K562 (cell line): ENCODE measurements at regions not wholly inside any gene's neighbourhood (a gene's known extent, or its start where the extent isn't known, plus 50 kb on each side); places are given as distances from the start of the nearest gene placed in this dataset.
A peak's percentile ranks its signal among the peaks of the same experiment; 100 is the strongest.

Source experiments
- CTCF ChIP-seq, 3 experiments: IDR thresholded peaks in 2 of 3; conservative IDR thresholded peaks in 1 of 3; 2 replicates each; pipeline ENCODE4 v1.5.1; 2011 to 2012; ENCODE audit warnings: low read length in 3 of 3, mild to moderate bottlenecking in 3 of 3, control low read depth in 2 of 3, improper control_type of control experiment in 1 of 3, inconsistent platforms in 1 of 3, low read depth in 1 of 3, mixed read lengths in 1 of 3, moderate library complexity in 1 of 3; ENCODE audit not compliant: insufficient read depth in 2 of 3
- E2F3 ChIP-seq: fragments of 250-450 bp; sonication (Bioruptor Pico); IDR thresholded peaks from 2 replicates; pipeline ENCODE4 v1.4.0; 2020; ENCODE audit warnings: mild to moderate bottlenecking
- FOXJ3 ChIP-seq: sonication (generic); formaldehyde crosslinking; IDR thresholded peaks from 2 replicates; pipeline ENCODE4 v1.4.0; 2020; ENCODE audit warnings: mild to moderate bottlenecking, missing genetic modification reagents
- FOXK2 ChIP-seq, 2 experiments: fragments of 450-650 bp; IDR thresholded peaks in 1 of 2; conservative IDR thresholded peaks in 1 of 2; 2 replicates each; pipeline ENCODE4 v1.6.1; 2016; ENCODE audit warnings: low read depth in 2 of 2, mild to moderate bottlenecking in 1 of 2
- FOXM1 ChIP-seq, 2 experiments: fragments of 450-650 bp in 1 of 2; sonication (generic) in 1 of 2; formaldehyde crosslinking in 1 of 2; IDR thresholded peaks; 2 replicates each; pipeline versions ENCODE4 v1.6.1 to v1.9.0; 2017 to 2022; ENCODE audit warnings: low read depth in 2 of 2, mild to moderate bottlenecking in 2 of 2, missing genetic modification reagents in 1 of 2, moderate library complexity in 1 of 2
- HEY1 ChIP-seq: fragments of 250-450 bp; sonication (Bioruptor Pico); IDR thresholded peaks from 2 replicates; pipeline ENCODE4 v1.5.0; 2020; ENCODE audit warnings: mild to moderate bottlenecking, moderate library complexity, borderline replicate concordance
- HMG20A ChIP-seq: fragments of 450-650 bp; formaldehyde crosslinking; conservative IDR thresholded peaks from 2 replicates; pipeline ENCODE4 v1.4.0; 2020; ENCODE audit warnings: mild to moderate bottlenecking, mixed read lengths
- HNRNPLL ChIP-seq: fragments of 200-400 bp; formaldehyde crosslinking; IDR thresholded peaks from 2 replicates; pipeline ENCODE4 v1.6.1; 2017; ENCODE audit warnings: low read length, low read depth, mild to moderate bottlenecking; ENCODE audit not compliant: poor library complexity, severe bottlenecking
- KDM1A ChIP-seq, 2 experiments: fragments of 450-650 bp; IDR thresholded peaks; 2 replicates each; pipeline ENCODE4 v1.6.1; 2016; ENCODE audit warnings: mild to moderate bottlenecking in 2 of 2
- MYC ChIP-seq, 2 experiments: fragments of 250-450 bp in 1 of 2; sonication (Bioruptor Pico) in 1 of 2; IDR thresholded peaks; 2 replicates each; pipeline versions ENCODE4 v1.5.1 to v1.6.1; 2012 to 2021; ENCODE audit warnings: low read depth in 2 of 2, borderline replicate concordance in 1 of 2, improper control_type of control experiment in 1 of 2, low read length in 1 of 2, mild to moderate bottlenecking in 1 of 2, moderate library complexity in 1 of 2
- POLR3G ChIP-seq: IDR thresholded peaks from 2 replicates; pipeline ENCODE4 v1.6.1; 2011; ENCODE audit not compliant: insufficient read length, insufficient replicate concordance; ENCODE audit errors: extremely low read depth
- PTTG1 ChIP-seq: fragments of 450-650 bp; IDR thresholded peaks from 2 replicates; pipeline ENCODE4 v1.6.1; 2016; ENCODE audit warnings: low read depth, mild to moderate bottlenecking, missing genetic modification characterization, missing compliant biosample characterization
- RBM15 ChIP-seq: fragments of 200-400 bp; formaldehyde crosslinking; IDR thresholded peaks from 2 replicates; pipeline ENCODE4 v1.6.1; 2018; ENCODE audit warnings: mild to moderate bottlenecking, low read length, moderate library complexity; ENCODE audit not compliant: insufficient read depth
- SMAD2 ChIP-seq: fragments of 150-350 bp; IDR thresholded peaks from 2 replicates; pipeline ENCODE4 v1.6.1; 2014; ENCODE audit warnings: low read depth, mild to moderate bottlenecking, low read length
- TSC22D4 ChIP-seq: fragments of 450-650 bp; IDR thresholded peaks from 2 replicates; pipeline ENCODE4 v1.6.1; 2016; ENCODE audit warnings: missing genetic modification characterization, missing biosample characterization, control low read depth
- TSHZ1 ChIP-seq: fragments of 250-450 bp; sonication (Bioruptor Pico); IDR thresholded peaks from 2 replicates; pipeline ENCODE4 v1.4.0; 2020; ENCODE audit warnings: mild to moderate bottlenecking, moderate library complexity
- ZC3H11A ChIP-seq: IDR thresholded peaks from 2 replicates; pipeline ENCODE4 v1.6.1; 2012; ENCODE audit warnings: low read depth, low read length, improper control_type of control experiment
- ZNF282 ChIP-seq: sonication (generic); formaldehyde crosslinking; IDR thresholded peaks from 2 replicates; pipeline ENCODE4 v1.8.1; 2023; ENCODE audit warnings: missing genetic modification reagents
- ZNF384 ChIP-seq: IDR thresholded peaks from 2 replicates; pipeline ENCODE4 v1.6.1; 2012; ENCODE audit warnings: low read depth, low read length, improper control_type of control experiment
- ZNF507 ChIP-seq: conservative IDR thresholded peaks from 2 replicates; pipeline ENCODE4 v1.6.1; 2017; ENCODE audit warnings: missing genetic modification characterization, missing compliant biosample characterization
- ZNF57 ChIP-seq: fragments of 450-650 bp; formaldehyde crosslinking; IDR thresholded peaks from 2 replicates; pipeline ENCODE4 v1.4.0; 2020; ENCODE audit warnings: mild to moderate bottlenecking, moderate library complexity
- ZNF639 ChIP-seq, 2 experiments: fragments of 200-800 bp in 1 of 2; sonication (Bioruptor generic) in 1 of 2; sonication (generic) in 1 of 2; formaldehyde crosslinking in 1 of 2; IDR thresholded peaks in 1 of 2; conservative IDR thresholded peaks in 1 of 2; 2 replicates each; pipeline versions ENCODE4 v1.5.0 to v1.6.1; 2016 to 2020; ENCODE audit warnings: missing compliant biosample characterization in 1 of 2, missing genetic modification characterization in 1 of 2, missing genetic modification reagents in 1 of 2

- TF ChIP-seq FOXM1 (IDR thresholded peaks at IDR 0.05; ENCODE audit: low read depth): no peak
- TF ChIP-seq FOXM1 (CRISPR knock-in tag; IDR thresholded peaks at IDR 0.05; ENCODE audit: low read depth): no peak
- no peak for TF ChIP-seq RBM15
- TF ChIP-seq MYC (IDR thresholded peaks at IDR 0.05; ENCODE audit: low read depth, low read length): 0 out of 2 replicates have a peak, but pooled peaks have one; percentile 23
- no peak for TF ChIP-seq MYC (CRISPR knock-in tag; IDR thresholded peaks at IDR 0.05; ENCODE audit: borderline replicate concordance, low read depth)
- TF ChIP-seq ZNF384: 0 out of 2 replicates have a peak, but pooled peaks have one; percentile 19
- TF ChIP-seq ZNF639 (CRISPR knock-in tag; conservative IDR thresholded peaks at IDR 0.05 in 1 of 2, IDR thresholded peaks at IDR 0.05 in 1 of 2): no peak
- TF ChIP-seq E2F3: no peak
- no peak for TF ChIP-seq TSHZ1 (CRISPR knock-in tag)
- TF ChIP-seq SMAD2: no peak
- no peak for TF ChIP-seq HEY1 (CRISPR knock-in tag)
- no peak for TF ChIP-seq ZC3H11A
- no peak for TF ChIP-seq POLR3G
- TF ChIP-seq HNRNPLL: no peak
- no peak for TF ChIP-seq HMG20A (CRISPR knock-in tag)
- TF ChIP-seq FOXJ3: no peak
- no peak for TF ChIP-seq PTTG1
- TF ChIP-seq ZNF282 (CRISPR knock-in tag): no peak
- no peak for TF ChIP-seq ZNF507 (tag)
- peak; percentile 66 to 84 (median 69) for TF ChIP-seq CTCF (IDR thresholded peaks at IDR 0.05 in 2 of 3, conservative IDR thresholded peaks at IDR 0.05 in 1 of 3; ENCODE audit: insufficient read depth in 2 of 3, low read depth in 1 of 3, low read length in 3 of 3)
- no peak for TF ChIP-seq KDM1A (IDR thresholded peaks at IDR 0.05)
- TF ChIP-seq FOXK2 (conservative IDR thresholded peaks at IDR 0.05 in 1 of 2, IDR thresholded peaks at IDR 0.05 in 1 of 2; ENCODE audit: low read depth in 2 of 2): no peak
- no peak for TF ChIP-seq ZNF57 (CRISPR knock-in tag)
- TF ChIP-seq TSC22D4 (tag): no peak
Measured at GRCh38 chr7:106779877-106780276, 85.2 kb upstream of the PIK3CG start (continued).
